ENCODE measurements at regions not wholly inside any gene's neighbourhood (a gene's known extent, or its start where the extent isn't known, plus 50 kb on each side); places are given as distances from the start of the nearest gene placed in this dataset.

DNA sequence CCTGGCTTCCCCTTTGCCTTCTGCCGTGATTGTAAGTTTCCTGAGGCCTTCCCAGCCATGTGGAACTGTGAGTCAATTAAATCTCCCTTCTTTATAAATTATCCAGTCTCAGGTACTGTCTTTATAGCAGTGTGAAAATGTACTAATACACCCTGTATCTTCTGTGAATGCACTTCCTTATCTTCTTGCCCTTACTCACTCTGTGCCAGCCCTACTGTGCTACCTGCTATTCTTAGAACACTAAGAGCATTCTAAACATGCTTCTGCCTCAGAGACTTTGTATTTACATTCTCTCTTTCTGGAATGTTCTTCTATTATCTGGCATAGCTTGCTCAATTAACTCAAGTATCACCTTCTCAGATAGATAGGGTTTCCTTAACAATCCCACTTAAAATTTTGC lies 164.4 kb upstream of the EDIL3 start:
- Histone ChIP-seq H3K79me2 (ENCODE audit: insufficient read depth, low read length) (no peaks in the 10 kb centered on the region), H4K20me1 (ENCODE audit: insufficient read depth) (no peaks in the 10 kb centered on the region), H3K9me3 (ENCODE audit: control insufficient read depth in 1 of 2, insufficient read depth in 1 of 2, low read depth in 1 of 2, low read length in 2 of 2) (no peaks in the 10 kb centered on the region), H3K9ac (ENCODE audit: low read length) (no peak overlapping the region), H2AFZ (ENCODE audit: low read depth, low read length, poor library complexity, severe bottlenecking) (no peak overlapping the region), H3K4me3 (replicated peaks in 1 of 2; ENCODE audit: low read depth in 1 of 2, low read length in 2 of 2) (no peak overlapping the region), H3K36me3 (ENCODE audit: control insufficient read depth in 1 of 2, insufficient read depth in 2 of 2, low read length in 2 of 2) (no peaks in the 10 kb centered on the region), H3K4me2 (ENCODE audit: low read length) (no peak overlapping the region), H3K27ac (ENCODE audit: low read depth, low read length) (no peak overlapping the region), H3K27me3 (ENCODE audit: insufficient read depth, low read length) (no peaks in the 10 kb centered on the region), H3K9me2 (ENCODE audit: insufficient read depth) (no peaks in the 10 kb centered on the region), H3K4me1 (ENCODE audit: control insufficient read depth in 1 of 2, insufficient read depth in 2 of 2, low read length in 2 of 2) (no peaks in the 10 kb centered on the region)
- DNase-seq (ENCODE audit: low read depth, low spot score) (no peak), ATAC-seq (no peak)
- RAD21 ChIA-PET (ENCODE audit: low non-redundant PET in 1 of 2, low total read pairs in 2 of 2, uncharacterized antibody in 2 of 2, unreplicated experiment in 2 of 2) = no interaction called here
- CTCF ChIA-PET = no interaction called here
- POLR2A ChIA-PET = no interaction called here
- intact Hi-C loops (cut with micrococcal nuclease) = no loop called here
- no peak for TF ChIP-seq CEBPB (IDR thresholded peaks at IDR 0.05; ENCODE audit: low read depth)
- no TSS peak for BruUV-seq (replicated peaks)

GRCh38 chr5:84546686-84547085 lies 162.0 kb upstream of the EDIL3 start:
- ChIA-PET POLR2A (no interaction called here), CTCF (no interaction called here), RAD21 (ENCODE audit: low non-redundant PET in 1 of 2, low total read pairs in 2 of 2, uncharacterized antibody in 2 of 2, unreplicated experiment in 2 of 2) (no interaction called here)
- TF ChIP-seq EGR1 (IDR thresholded peaks at IDR 0.05; ENCODE audit: low read depth) = no peak
- no peak for TF ChIP-seq CBX3 (IDR thresholded peaks at IDR 0.05; ENCODE audit: low read depth)
- no peak for TF ChIP-seq CEBPB (IDR thresholded peaks at IDR 0.05; ENCODE audit: low read depth)
- no peak for TF ChIP-seq ELF1 (IDR thresholded peaks at IDR 0.05; ENCODE audit: borderline replicate concordance, low read depth)
- no peak for TF ChIP-seq YY1 (IDR thresholded peaks at IDR 0.05; ENCODE audit: extremely low read depth, insufficient replicate concordance, low read depth, low read length)
- TF ChIP-seq, protein P1, sequence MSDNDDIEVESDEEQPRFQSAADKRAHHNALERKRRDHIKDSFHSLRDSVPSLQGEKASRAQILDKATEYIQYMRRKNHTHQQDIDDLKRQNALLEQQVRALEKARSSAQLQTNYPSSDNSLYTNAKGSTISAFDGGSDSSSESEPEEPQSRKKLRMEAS (IDR thresholded peaks at IDR 0.05) = no peak
- no peak for TF ChIP-seq SP1 (IDR thresholded peaks at IDR 0.05; ENCODE audit: low read depth)
- TF ChIP-seq SIN3A (IDR thresholded peaks at IDR 0.05; ENCODE audit: low read depth) = no peak
- no peak for TF ChIP-seq EZH2 (IDR thresholded peaks at IDR 0.05)
- TF ChIP-seq CTCF (IDR thresholded peaks at IDR 0.05 in 2 of 3, conservative IDR thresholded peaks at IDR 0.05 in 1 of 3; ENCODE audit: borderline replicate concordance in 1 of 3, insufficient read depth in 1 of 3, low read depth in 2 of 3, low read length in 2 of 3) = no peak
- TF ChIP-seq FOSL1 (IDR thresholded peaks at IDR 0.05; ENCODE audit: low read depth) = no peak
- no peak for TF ChIP-seq TCF7L2 (IDR thresholded peaks at IDR 0.05; ENCODE audit: borderline replicate concordance, extremely low read depth, insufficient read depth, insufficient read length)
- Histone ChIP-seq H3K79me2 (ENCODE audit: insufficient read depth, low read length) (no peaks in the 10 kb centered on the region), H3K4me2 (ENCODE audit: low read length) (no peak overlapping the region), H3K27ac (ENCODE audit: low read depth, low read length) (no peak overlapping the region), H3K9me2 (ENCODE audit: insufficient read depth) (no peaks in the 10 kb centered on the region), H3K9me3 (ENCODE audit: control insufficient read depth in 1 of 2, insufficient read depth in 1 of 2, low read depth in 1 of 2, low read length in 2 of 2) (no peaks in the 10 kb centered on the region), H3K9ac (ENCODE audit: low read length) (no peak overlapping the region), H2AFZ (ENCODE audit: low read depth, low read length, poor library complexity, severe bottlenecking) (no peak overlapping the region), H3K4me1 (ENCODE audit: control insufficient read depth in 1 of 2, insufficient read depth in 2 of 2, low read length in 2 of 2) (no peaks in the 10 kb centered on the region), H3K36me3 (ENCODE audit: control insufficient read depth in 1 of 2, insufficient read depth in 2 of 2, low read length in 2 of 2) (no peaks in the 10 kb centered on the region), H3K4me3 (replicated peaks in 1 of 2; ENCODE audit: low read depth in 1 of 2, low read length in 2 of 2) (no peak overlapping the region), H4K20me1 (ENCODE audit: insufficient read depth) (no peaks in the 10 kb centered on the region), H3K27me3 (ENCODE audit: insufficient read depth, low read length) (no peaks in the 10 kb centered on the region)
- ATAC-seq (no peak), DNase-seq (ENCODE audit: low read depth, low spot score) (no peak)
- BruUV-seq (replicated peaks) = no TSS peak
- intact Hi-C loops (cut with micrococcal nuclease) = no loop called here

All from HCT116 (cell line).